ENCODE measurements at regions not wholly inside any gene's neighbourhood (a gene's known extent, or its start where the extent isn't known, plus 50 kb on each side); places are given as distances from the start of the nearest gene placed in this dataset.

GRCh38 chr7:93830141-93830925 is 60.2 kb downstream of the TFPI2 start:
- Mint-ChIP-seq H3K36me3 (ENCODE audit: insufficient read depth in 2 of 2) (no peaks in the 10 kb centered on the region), H3K4me3 (no peak overlapping the region), H3K9me3 (no peaks in the 10 kb centered on the region), H3K27me3 (ENCODE audit: low read depth) (no peaks in the 10 kb centered on the region), H3K4me1 (ENCODE audit: low read depth) (no peaks in the 10 kb centered on the region), H3K27ac (no peak overlapping the region)
- no peak for ATAC-seq (replicated peaks in 1 of 2)
- no peak for DNase-seq

GRCh38 chr7:93828260-93828659 is 62.3 kb downstream of the TFPI2 start:
- no peaks in the 10 kb centered on the region for H3K4me1 Mint-ChIP-seq (ENCODE audit: low read depth)
- no peaks in the 10 kb centered on the region for H3K36me3 Mint-ChIP-seq (ENCODE audit: insufficient read depth in 2 of 2)
- H3K27ac Mint-ChIP-seq: no peak overlapping the region
- H3K27me3 Mint-ChIP-seq (ENCODE audit: low read depth): no peaks in the 10 kb centered on the region
- no peaks in the 10 kb centered on the region for H3K9me3 Mint-ChIP-seq
- ATAC-seq (replicated peaks in 1 of 2) (no peak), DNase-seq (no peak)
- no peak overlapping the region for H3K4me3 Mint-ChIP-seq

- Mint-ChIP-seq H3K27me3 (ENCODE audit: low read depth) (no peaks in the 10 kb centered on the region), H3K36me3 (ENCODE audit: insufficient read depth in 2 of 2) (no peaks in the 10 kb centered on the region), H3K4me3 (no peak overlapping the region), H3K27ac (no peak overlapping the region), H3K4me1 (ENCODE audit: low read depth) (no peaks in the 10 kb centered on the region), H3K9me3 (no peaks in the 10 kb centered on the region)
- no peak for ATAC-seq (replicated peaks in 1 of 2)
- no peak for DNase-seq
These were observed 66.9 kb downstream of the TFPI2 start for GRCh38 chr7:93823621-93824020.

- no peaks in the 10 kb centered on the region for H3K27me3 Mint-ChIP-seq (ENCODE audit: low read depth)
- no peak overlapping the region for H3K27ac Mint-ChIP-seq
- no peak for ATAC-seq (replicated peaks in 1 of 2)
- no peak overlapping the region for H3K4me3 Mint-ChIP-seq
- no peaks in the 10 kb centered on the region for H3K4me1 Mint-ChIP-seq (ENCODE audit: low read depth)
- no peak for DNase-seq
- H3K36me3 Mint-ChIP-seq (ENCODE audit: insufficient read depth in 2 of 2): no peaks in the 10 kb centered on the region
- no peaks in the 10 kb centered on the region for H3K9me3 Mint-ChIP-seq
These were observed 69.1 kb downstream of the TFPI2 start for GRCh38 chr7:93821463-93821862.

GRCh38 chr7:93819699-93820098 is 70.9 kb downstream of the TFPI2 start:
- Mint-ChIP-seq H3K4me3 (no peak overlapping the region), H3K4me1 (ENCODE audit: low read depth) (no peaks in the 10 kb centered on the region), H3K27me3 (ENCODE audit: low read depth) (no peaks in the 10 kb centered on the region), H3K36me3 (ENCODE audit: insufficient read depth in 2 of 2) (no peaks in the 10 kb centered on the region), H3K27ac (no peak overlapping the region), H3K9me3 (peaks cover 0 to 1% of the 10 kb centered on the region in 2 donors)
- DNase-seq (no peak), ATAC-seq (replicated peaks in 1 of 2) (no peak)

- H3K27ac Mint-ChIP-seq: no peak overlapping the region
- ATAC-seq (replicated peaks in 1 of 2): no peak
- no peaks in the 10 kb centered on the region for H3K27me3 Mint-ChIP-seq (ENCODE audit: low read depth)
- DNase-seq: no peak
- no peaks in the 10 kb centered on the region for H3K4me1 Mint-ChIP-seq (ENCODE audit: low read depth)
- peaks cover 0 to 1% of the 10 kb centered on the region in 2 donors for H3K9me3 Mint-ChIP-seq
- H3K4me3 Mint-ChIP-seq: no peak overlapping the region
- no peaks in the 10 kb centered on the region for H3K36me3 Mint-ChIP-seq (ENCODE audit: insufficient read depth in 2 of 2)
These were observed 73.0 kb downstream of the TFPI2 start for GRCh38 chr7:93817526-93817925.

- no peak for ATAC-seq (replicated peaks in 1 of 2)
- DNase-seq: no peak
- Mint-ChIP-seq H3K27ac (no peak overlapping the region), H3K27me3 (ENCODE audit: low read depth) (no peaks in the 10 kb centered on the region), H3K4me3 (no peak overlapping the region), H3K36me3 (ENCODE audit: insufficient read depth in 2 of 2) (no peaks in the 10 kb centered on the region), H3K4me1 (ENCODE audit: low read depth) (no peaks in the 10 kb centered on the region), H3K9me3 (peaks cover 0 to 1% of the 10 kb centered on the region in 2 donors)
These were observed 73.5 kb downstream of the TFPI2 start for GRCh38 chr7:93817004-93817403.

- H3K36me3 Mint-ChIP-seq (ENCODE audit: insufficient read depth in 2 of 2): no peaks in the 10 kb centered on the region
- DNase-seq (no peak), ATAC-seq (replicated peaks in 1 of 2) (no peak)
- H3K27ac Mint-ChIP-seq: no peak overlapping the region
- H3K4me1 Mint-ChIP-seq (ENCODE audit: low read depth): no peaks in the 10 kb centered on the region
- no peak overlapping the region for H3K4me3 Mint-ChIP-seq
- no peaks in the 10 kb centered on the region for H3K27me3 Mint-ChIP-seq (ENCODE audit: low read depth)
- peaks cover 0 to 1% of the 10 kb centered on the region in 2 donors for H3K9me3 Mint-ChIP-seq
These were observed 77.0 kb downstream of the TFPI2 start for GRCh38 chr7:93813514-93813913.

GRCh38 chr7:93812061-93812460 is 78.5 kb downstream of the TFPI2 start:
- Mint-ChIP-seq H3K27me3 (ENCODE audit: low read depth) (no peaks in the 10 kb centered on the region), H3K36me3 (ENCODE audit: insufficient read depth in 2 of 2) (no peaks in the 10 kb centered on the region), H3K9me3 (peaks cover 0 to 3% of the 10 kb centered on the region in 2 donors), H3K4me3 (no peak overlapping the region), H3K27ac (no peak overlapping the region), H3K4me1 (ENCODE audit: low read depth) (no peaks in the 10 kb centered on the region)
- ATAC-seq (replicated peaks in 1 of 2) (no peak), DNase-seq (no peak)

GRCh38 chr7:93811198-93811597 is 79.4 kb downstream of the TFPI2 start:
- Mint-ChIP-seq H3K27me3 (ENCODE audit: low read depth) (no peaks in the 10 kb centered on the region), H3K27ac (no peak overlapping the region), H3K36me3 (ENCODE audit: insufficient read depth in 2 of 2) (no peaks in the 10 kb centered on the region), H3K4me3 (no peak overlapping the region), H3K9me3 (peaks cover 0 to 3% of the 10 kb centered on the region in 2 donors), H3K4me1 (ENCODE audit: low read depth) (no peaks in the 10 kb centered on the region)
- DNase-seq (no peak), ATAC-seq (replicated peaks in 1 of 2) (no peak)

- DNase-seq (no peak), ATAC-seq (replicated peaks in 1 of 2) (no peak)
- Mint-ChIP-seq H3K27ac (no peak overlapping the region), H3K36me3 (ENCODE audit: insufficient read depth in 2 of 2) (no peaks in the 10 kb centered on the region), H3K4me1 (ENCODE audit: low read depth) (no peaks in the 10 kb centered on the region), H3K9me3 (peaks cover 0 to 3% of the 10 kb centered on the region in 2 donors), H3K27me3 (ENCODE audit: low read depth) (no peaks in the 10 kb centered on the region), H3K4me3 (no peak overlapping the region)
These were observed 80.0 kb downstream of the TFPI2 start for GRCh38 chr7:93810561-93810960.

- DNase-seq (no peak), ATAC-seq (replicated peaks in 1 of 2) (no peak)
- Mint-ChIP-seq H3K27ac (no peak overlapping the region), H3K27me3 (ENCODE audit: low read depth) (no peaks in the 10 kb centered on the region), H3K4me1 (ENCODE audit: low read depth) (no peaks in the 10 kb centered on the region), H3K36me3 (ENCODE audit: insufficient read depth in 2 of 2) (no peaks in the 10 kb centered on the region), H3K9me3 (peaks cover 1 to 2% of the 10 kb centered on the region in 2 donors), H3K4me3 (no peak overlapping the region)
These were observed 85.8 kb downstream of the TFPI2 start for GRCh38 chr7:93804726-93805125.

- no peaks in the 10 kb centered on the region for H3K27me3 Mint-ChIP-seq (ENCODE audit: low read depth)
- ATAC-seq (replicated peaks in 1 of 2): no peak
- no peaks in the 10 kb centered on the region for H3K4me1 Mint-ChIP-seq (ENCODE audit: low read depth)
- no peak overlapping the region for H3K27ac Mint-ChIP-seq
- H3K36me3 Mint-ChIP-seq (ENCODE audit: insufficient read depth in 2 of 2): no peaks in the 10 kb centered on the region
- no peak for DNase-seq
- H3K9me3 Mint-ChIP-seq: peaks cover 0 to 2% of the 10 kb centered on the region in 2 donors
- H3K4me3 Mint-ChIP-seq: no peak overlapping the region
These were observed 90.7 kb downstream of the TFPI2 start for GRCh38 chr7:93799750-93800357.
